Stimulated activated CD8-positive, alpha-beta memory T cell treated with anti-CD3 and anti-CD28 coated beads, Interleukin-4, amount 100 ng/mL, for 1 hour (primary cell): ENCODE measurements at regions not wholly inside any gene's neighbourhood (a gene's known extent, or its start where the extent isn't known, plus 50 kb on each side); places are given as distances from the start of the nearest gene placed in this dataset.

Source experiments
- DNase-seq, 2 donors: peaks; one replicate each; pipeline ENCODE4 v3.0.0-alpha.2; 2020; ENCODE audit warnings: low read depth in 2 of 2, low spot score in 1 of 2

GRCh38 chr6:97790926-97791590 is 508.0 kb upstream of the MMS22L start:
- DNase-seq: no peak

GRCh38 chr6:97805596-97805995 is 522.6 kb upstream of the MMS22L start:
- DNase-seq: no peak

- DNase-seq: no peak
Measured at GRCh38 chr6:97812940-97813339, 529.9 kb upstream of the MMS22L start.

- DNase-seq: no peak
Measured at GRCh38 chr6:97813889-97814567, 531.0 kb upstream of the MMS22L start.

- DNase-seq: no peak
Measured at GRCh38 chr6:97815301-97815812, 532.3 kb upstream of the MMS22L start.

GRCh38 chr6:97816526-97816925 is 533.5 kb upstream of the MMS22L start:
- no peak for DNase-seq

GRCh38 chr6:97819710-97820109 is 536.7 kb upstream of the MMS22L start:
- no peak for DNase-seq

GRCh38 chr6:97820400-97820799 is 537.4 kb upstream of the MMS22L start:
- DNase-seq: no peak

GRCh38 chr6:97822632-97823031 is 539.6 kb upstream of the MMS22L start:
- DNase-seq: no peak

- no peak for DNase-seq
Measured at GRCh38 chr6:97841763-97842162, 558.7 kb upstream of the MMS22L start.

GRCh38 chr6:97842521-97842920 is 559.5 kb upstream of the MMS22L start:
- no peak for DNase-seq

GRCh38 chr6:97849390-97849789 is 566.4 kb upstream of the MMS22L start:
- DNase-seq: no peak

GRCh38 chr6:97850458-97851212 is 567.6 kb upstream of the MMS22L start:
- DNase-seq: no peak

- DNase-seq: no peak
Measured at GRCh38 chr6:97863697-97864096, 580.7 kb upstream of the MMS22L start.

- no peak for DNase-seq
Measured at GRCh38 chr6:97864366-97864765, 581.4 kb upstream of the MMS22L start.

- DNase-seq: no peak
Measured at GRCh38 chr6:97864826-97865225, 581.8 kb upstream of the MMS22L start.

GRCh38 chr6:97865612-97866011 is 582.6 kb upstream of the MMS22L start:
- DNase-seq: no peak

- no peak for DNase-seq
Measured at GRCh38 chr6:97866616-97867015, 583.6 kb upstream of the MMS22L start.

GRCh38 chr6:97867177-97867576 is 584.2 kb upstream of the MMS22L start:
- no peak for DNase-seq

GRCh38 chr6:97870273-97870672 is 587.3 kb upstream of the MMS22L start:
- no peak for DNase-seq

- DNase-seq: no peak
Measured at GRCh38 chr6:97876711-97877110, 593.7 kb upstream of the MMS22L start.

GRCh38 chr6:97882755-97883154 is 599.7 kb upstream of the MMS22L start:
- no peak for DNase-seq
